ENCODE measurements at regions not wholly inside any gene's neighbourhood (a gene's known extent, or its start where the extent isn't known, plus 50 kb on each side); places are given as distances from the start of the nearest gene placed in this dataset.

GRCh38 chr1:87268111-87268510 lies 60.6 kb upstream of the LMO4 start:
- peaks cover 2% of the 10 kb centered on the region for H3K27me3 ChIP-seq (ENCODE audit: control insufficient read depth, insufficient read depth, low read length)
- 82% methylated on average over 2 of the region's 3 CpGs for WGBS (ENCODE audit: insufficient coverage, low lambda C conversion rate)
- no peak overlapping the region for H3K27ac ChIP-seq (ENCODE audit: low read length)
- no peak overlapping the region for H3K4me3 ChIP-seq (ENCODE audit: low read length)
- H3K9me3 ChIP-seq (ENCODE audit: control insufficient read depth, low read depth, low read length) = no peaks in the 10 kb centered on the region
- DNase-seq = no peak
- no peaks in the 10 kb centered on the region for H3K36me3 ChIP-seq (ENCODE audit: control insufficient read depth, insufficient read depth, low read length)
- H3K4me1 ChIP-seq (ENCODE audit: control insufficient read depth, insufficient read depth, low read length) = no peaks in the 10 kb centered on the region

- WGBS (ENCODE audit: insufficient coverage, low lambda C conversion rate) = no CpG with 5 or more reads among the region's 1 CpG
- H3K27ac ChIP-seq (ENCODE audit: low read length) = no peak overlapping the region
- peaks cover 2% of the 10 kb centered on the region for H3K27me3 ChIP-seq (ENCODE audit: control insufficient read depth, insufficient read depth, low read length)
- H3K4me1 ChIP-seq (ENCODE audit: control insufficient read depth, insufficient read depth, low read length) = no peaks in the 10 kb centered on the region
- DNase-seq = no peak
- H3K36me3 ChIP-seq (ENCODE audit: control insufficient read depth, insufficient read depth, low read length) = no peaks in the 10 kb centered on the region
- H3K4me3 ChIP-seq (ENCODE audit: low read length) = no peak overlapping the region
- H3K9me3 ChIP-seq (ENCODE audit: control insufficient read depth, low read depth, low read length) = no peaks in the 10 kb centered on the region
Measured at GRCh38 chr1:87269921-87270320, 58.8 kb upstream of the LMO4 start.

DNA sequence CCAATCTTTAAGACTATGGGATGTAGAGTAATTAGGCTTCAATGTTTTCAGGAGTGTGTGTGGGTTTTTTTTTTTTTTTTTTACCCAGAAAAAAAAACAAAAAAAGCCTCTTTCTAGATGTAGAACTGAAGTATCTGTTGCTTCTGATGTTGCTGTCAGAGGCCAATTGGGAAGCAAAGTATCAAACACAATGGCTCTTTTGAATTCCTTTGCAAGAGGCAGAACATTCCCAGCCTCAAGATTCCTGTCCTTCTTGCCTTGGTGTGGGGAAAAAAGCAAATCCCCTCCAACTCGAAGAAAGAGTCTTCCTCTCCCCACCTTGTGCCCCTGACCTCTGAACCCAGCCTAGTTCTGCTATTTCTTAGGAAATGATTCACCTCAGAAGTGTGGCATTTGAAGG lies 55.4 kb upstream of the LMO4 start:
- DNase-seq = no peak
- H3K27me3 ChIP-seq (ENCODE audit: control insufficient read depth, insufficient read depth, low read length) = no peaks in the 10 kb centered on the region
- no peak overlapping the region for H3K27ac ChIP-seq (ENCODE audit: low read length)
- no peak overlapping the region for H3K4me3 ChIP-seq (ENCODE audit: low read length)
- no CpG with 5 or more reads among the region's 1 CpG for WGBS (ENCODE audit: insufficient coverage, low lambda C conversion rate)
- H3K4me1 ChIP-seq (ENCODE audit: control insufficient read depth, insufficient read depth, low read length) = no peaks in the 10 kb centered on the region
- H3K36me3 ChIP-seq (ENCODE audit: control insufficient read depth, insufficient read depth, low read length) = no peaks in the 10 kb centered on the region
- H3K9me3 ChIP-seq (ENCODE audit: control insufficient read depth, low read depth, low read length) = no peaks in the 10 kb centered on the region

DNA sequence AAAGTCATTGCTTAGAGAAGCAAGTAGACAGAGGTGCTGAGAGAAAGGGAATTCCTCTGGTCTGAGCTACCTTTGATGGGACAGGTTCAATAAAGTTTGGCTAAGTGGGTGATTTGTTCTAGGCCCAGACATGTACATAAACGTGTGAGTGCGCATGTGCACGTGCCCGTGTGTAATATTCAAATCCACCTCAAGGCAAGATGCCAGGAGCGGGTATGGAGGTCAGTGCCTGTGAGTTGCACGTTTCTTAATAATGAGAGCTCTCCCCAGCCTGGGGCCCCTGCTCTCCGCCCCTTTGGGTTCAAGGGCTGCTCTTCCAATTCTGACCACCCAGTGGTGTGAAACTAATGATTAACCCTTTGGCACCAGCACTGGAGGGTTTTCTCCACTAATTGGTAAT lies 53.8 kb upstream of the LMO4 start:
- no peaks in the 10 kb centered on the region for H3K27me3 ChIP-seq (ENCODE audit: control insufficient read depth, insufficient read depth, low read length)
- no peak overlapping the region for H3K27ac ChIP-seq (ENCODE audit: low read length)
- no CpG with 5 or more reads among the region's 7 CpGs for WGBS (ENCODE audit: insufficient coverage, low lambda C conversion rate)
- no peak overlapping the region for H3K4me3 ChIP-seq (ENCODE audit: low read length)
- H3K36me3 ChIP-seq (ENCODE audit: control insufficient read depth, insufficient read depth, low read length) = no peaks in the 10 kb centered on the region
- no peaks in the 10 kb centered on the region for H3K9me3 ChIP-seq (ENCODE audit: control insufficient read depth, low read depth, low read length)
- H3K4me1 ChIP-seq (ENCODE audit: control insufficient read depth, insufficient read depth, low read length) = no peaks in the 10 kb centered on the region
- no peak for DNase-seq

- no peaks in the 10 kb centered on the region for H3K36me3 ChIP-seq (ENCODE audit: control insufficient read depth, insufficient read depth, low read length)
- peaks cover 1% of the 10 kb centered on the region for H3K4me1 ChIP-seq (ENCODE audit: control insufficient read depth, insufficient read depth, low read length)
- H3K4me3 ChIP-seq (ENCODE audit: low read length) = no peak overlapping the region
- DNase-seq = no peak
- WGBS (ENCODE audit: insufficient coverage, low lambda C conversion rate) = 100% methylated on average over 1 of the region's 4 CpGs
- H3K27ac ChIP-seq (ENCODE audit: low read length) = no peak overlapping the region
- no peaks in the 10 kb centered on the region for H3K9me3 ChIP-seq (ENCODE audit: control insufficient read depth, low read depth, low read length)
- H3K27me3 ChIP-seq (ENCODE audit: control insufficient read depth, insufficient read depth, low read length) = no peaks in the 10 kb centered on the region
Measured at GRCh38 chr1:87278825-87279535, 49.7 kb upstream of the LMO4 start.

Measured in large intestine (tissue), 3 donors.